ENCODE measurements at regions not wholly inside any gene's neighbourhood (a gene's known extent, or its start where the extent isn't known, plus 50 kb on each side); places are given as distances from the start of the nearest gene placed in this dataset.
A peak's percentile ranks its signal among the peaks of the same experiment; 100 is the strongest.

GRCh38 chr14:104486222-104486923 lies 93.2 kb upstream of the C14orf180 start:
- H3K4me1 ChIP-seq (ENCODE audit: control insufficient read depth, insufficient read depth, low read length) = no peaks in the 10 kb centered on the region
- Mint-ChIP-seq H3K4me1 (no peaks in the 10 kb centered on the region), H3K9me3 (peaks cover 3 to 5% of the 10 kb centered on the region in 2 donors), H3K36me3 (peaks cover 14% of the 10 kb centered on the region), H3K4me3 (no peak overlapping the region), H3K27ac (no peak overlapping the region), H3K27me3 (ENCODE audit: low read depth in 2 of 2) (peaks cover 24 to 40% of the 10 kb centered on the region in 2 donors)
- ATAC-seq (no peak), DNase-seq (no peak)
- H3K4me3 ChIP-seq (ENCODE audit: low read length) = no peak overlapping the region
- intact Hi-C loops (cut with micrococcal nuclease) = no loop called here
- no peaks in the 10 kb centered on the region for H3K27me3 ChIP-seq (ENCODE audit: control insufficient read depth, insufficient read depth, low read length)
- H3K9me3 ChIP-seq (ENCODE audit: control insufficient read depth, insufficient read depth, low read length) = peaks cover 6% of the 10 kb centered on the region
- WGBS (ENCODE audit: insufficient coverage) = 84% methylated on average over 18 of the region's 18 CpGs
- TF ChIP-seq CTCF (IDR thresholded peaks at IDR 0.05) = no peak
- H3K27ac ChIP-seq (ENCODE audit: low read length) = no peak overlapping the region
- no peaks in the 10 kb centered on the region for H3K36me3 ChIP-seq (ENCODE audit: control insufficient read depth, insufficient read depth, low read length)

- DNase-seq (peak in 1 of 2 donors; percentile 16), ATAC-seq (no peak)
- Mint-ChIP-seq H3K9me3 (peaks cover 0 to 2% of the 10 kb centered on the region in 2 donors), H3K27ac (no peak overlapping the region), H3K4me3 (no peak overlapping the region), H3K4me1 (no peaks in the 10 kb centered on the region), H3K27me3 (ENCODE audit: low read depth in 2 of 2) (peaks cover 21 to 34% of the 10 kb centered on the region in 2 donors), H3K36me3 (peaks cover 6% of the 10 kb centered on the region)
- Histone ChIP-seq H3K36me3 (ENCODE audit: control insufficient read depth, insufficient read depth, low read length) (no peaks in the 10 kb centered on the region), H3K9me3 (ENCODE audit: control insufficient read depth, insufficient read depth, low read length) (no peaks in the 10 kb centered on the region), H3K4me1 (ENCODE audit: control insufficient read depth, insufficient read depth, low read length) (no peaks in the 10 kb centered on the region), H3K27me3 (ENCODE audit: control insufficient read depth, insufficient read depth, low read length) (no peaks in the 10 kb centered on the region), H3K27ac (ENCODE audit: low read length) (no peak overlapping the region), H3K4me3 (ENCODE audit: low read length) (no peak overlapping the region)
- intact Hi-C loops (cut with micrococcal nuclease) = no loop called here
- no CpG with 5 or more reads among the region's 3 CpGs for WGBS (ENCODE audit: insufficient coverage)
- no peak for TF ChIP-seq CTCF (IDR thresholded peaks at IDR 0.05)
These were observed 85.1 kb upstream of the C14orf180 start for GRCh38 chr14:104494483-104494882.

- Histone ChIP-seq H3K36me3 (ENCODE audit: control insufficient read depth, insufficient read depth, low read length) (no peaks in the 10 kb centered on the region), H3K4me3 (ENCODE audit: low read length) (no peak overlapping the region), H3K27ac (ENCODE audit: low read length) (no peak overlapping the region), H3K9me3 (ENCODE audit: control insufficient read depth, insufficient read depth, low read length) (no peaks in the 10 kb centered on the region), H3K4me1 (ENCODE audit: control insufficient read depth, insufficient read depth, low read length) (no peaks in the 10 kb centered on the region), H3K27me3 (ENCODE audit: control insufficient read depth, insufficient read depth, low read length) (no peaks in the 10 kb centered on the region)
- no peak overlapping the region for H3K27ac Mint-ChIP-seq
- WGBS (ENCODE audit: insufficient coverage) = 96% methylated on average over 6 of the region's 6 CpGs
- peaks cover 0 to 2% of the 10 kb centered on the region in 2 donors for H3K9me3 Mint-ChIP-seq
- peaks cover 17 to 34% of the 10 kb centered on the region in 2 donors for H3K27me3 Mint-ChIP-seq (ENCODE audit: low read depth in 2 of 2)
- DNase-seq (no peak), ATAC-seq (no peak)
- no peaks in the 10 kb centered on the region for H3K4me1 Mint-ChIP-seq
- peaks cover 6% of the 10 kb centered on the region for H3K36me3 Mint-ChIP-seq
- no peak for TF ChIP-seq CTCF (IDR thresholded peaks at IDR 0.05)
- H3K4me3 Mint-ChIP-seq = no peak overlapping the region
- intact Hi-C loops (cut with micrococcal nuclease) = no loop called here
These were observed 83.5 kb upstream of the C14orf180 start for GRCh38 chr14:104496095-104496494.
